GM23248 (cell line): ENCODE measurements at regions not wholly inside any gene's neighbourhood (a gene's known extent, or its start where the extent isn't known, plus 50 kb on each side); places are given as distances from the start of the nearest gene placed in this dataset.

Experiments used
- EZH2 ChIP-seq: fragments of 200-600 bp; sonication (generic); IDR thresholded peaks from 2 replicates; pipeline ENCODE4 v1.6.1; 2018; ENCODE audit warnings: antibody characterized with exemption, mild to moderate bottlenecking; ENCODE audit not compliant: insufficient read depth, poor library complexity, severe bottlenecking
- EZH2phosphoT487 ChIP-seq: fragments of 200-600 bp; sonication (generic); IDR thresholded peaks from 2 replicates; pipeline ENCODE4 v1.6.1; 2018; ENCODE audit warnings: antibody characterized with exemption, moderate library complexity, mild to moderate bottlenecking, low read depth; ENCODE audit not compliant: insufficient read depth

DNA sequence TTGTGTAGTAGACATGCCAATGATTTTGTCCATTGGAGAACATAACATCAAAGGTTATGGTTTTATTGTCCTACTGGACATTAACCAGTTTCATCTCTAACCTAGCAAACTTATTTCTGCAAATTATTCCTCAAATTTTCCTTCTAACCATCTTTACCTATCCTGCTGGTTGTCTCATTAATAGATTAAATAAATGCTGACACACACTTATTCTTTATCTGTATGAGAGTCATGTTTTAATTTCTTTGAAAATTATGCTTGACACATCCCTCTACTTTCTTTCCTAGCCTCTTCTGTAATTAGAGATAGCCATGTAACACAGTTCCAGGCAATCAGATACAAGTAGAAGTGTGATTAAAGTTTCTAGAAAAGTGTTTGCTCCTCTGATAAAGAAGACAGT is 98.9 kb downstream of the RPS29 start:
- TF ChIP-seq EZH2, result no peak
- no peak for TF ChIP-seq EZH2phosphoT487
